ENCODE measurements at regions not wholly inside any gene's neighbourhood (a gene's known extent, or its start where the extent isn't known, plus 50 kb on each side); places are given as distances from the start of the nearest gene placed in this dataset.

DNA sequence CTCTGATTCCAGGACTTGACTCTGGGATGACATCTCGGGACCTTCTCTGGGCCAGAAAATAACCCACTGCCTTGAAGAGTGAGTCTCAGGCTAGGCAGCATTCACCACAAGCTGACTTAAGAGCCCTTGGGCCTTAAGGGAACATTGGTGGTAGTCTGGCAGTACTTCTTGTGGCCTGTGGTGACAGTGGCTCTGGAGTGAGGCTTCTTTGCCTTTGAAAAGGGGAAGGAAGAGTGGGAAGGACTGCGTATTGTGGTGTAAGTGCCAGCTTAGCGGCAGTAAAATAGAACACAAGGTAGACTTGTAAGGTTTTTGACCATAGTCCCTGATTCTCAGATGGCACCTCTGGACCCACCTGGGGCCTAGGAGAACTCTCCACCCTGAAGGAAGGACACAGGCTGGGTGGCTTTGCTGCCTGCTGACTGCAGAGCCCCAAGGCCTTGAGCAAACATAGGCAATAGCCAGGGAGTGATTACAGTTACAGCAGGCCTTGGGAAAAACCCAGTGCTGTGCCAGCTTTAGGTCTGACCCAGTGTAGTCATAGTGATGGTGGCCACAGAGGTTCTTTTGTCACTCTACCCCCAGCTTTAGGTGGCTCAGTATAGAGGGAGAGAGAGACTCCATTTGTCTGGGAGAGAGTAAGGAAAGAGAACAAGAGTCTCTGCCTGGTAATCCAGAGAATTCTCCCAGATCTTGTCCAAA, 483.9 kb downstream of the SH2D4B start:
- no peak for DNase-seq (ENCODE audit: low spot score)

- no peak for DNase-seq (ENCODE audit: low spot score)
Observed at GRCh38 chr10:81026591-81026990, 488.9 kb downstream of the SH2D4B start.

GRCh38 chr10:81027223-81027622, 489.5 kb downstream of the SH2D4B start:
- DNase-seq (ENCODE audit: low spot score): no peak

DNA sequence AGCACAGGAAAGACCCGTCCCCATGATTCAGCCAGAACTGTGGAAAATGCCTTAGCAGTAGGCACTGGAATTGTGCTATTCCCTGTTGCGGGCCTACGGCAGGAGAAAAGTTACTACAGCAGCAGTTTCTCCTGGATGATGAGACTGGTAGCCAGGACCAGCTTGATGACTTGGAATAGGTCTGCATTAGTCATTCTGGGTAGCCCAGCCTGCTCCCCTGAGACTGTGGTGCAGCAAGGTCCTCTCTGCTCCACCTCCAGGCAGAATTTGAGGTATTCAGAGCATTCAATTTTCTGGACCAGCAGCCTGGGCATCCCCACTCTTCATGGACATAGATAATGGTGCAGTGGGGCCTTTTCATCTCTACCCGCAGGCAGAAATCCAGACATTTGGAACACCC, 490.0 kb downstream of the SH2D4B start:
- no peak for DNase-seq (ENCODE audit: low spot score)

GRCh38 chr10:81031774-81032173, 494.1 kb downstream of the SH2D4B start:
- no peak for DNase-seq (ENCODE audit: low spot score)

- no peak for DNase-seq (ENCODE audit: low spot score)
Observed at GRCh38 chr10:81034383-81034782, 496.7 kb downstream of the SH2D4B start.

GRCh38 chr10:81036257-81036656, 498.6 kb downstream of the SH2D4B start:
- no peak for DNase-seq (ENCODE audit: low spot score)

DNA sequence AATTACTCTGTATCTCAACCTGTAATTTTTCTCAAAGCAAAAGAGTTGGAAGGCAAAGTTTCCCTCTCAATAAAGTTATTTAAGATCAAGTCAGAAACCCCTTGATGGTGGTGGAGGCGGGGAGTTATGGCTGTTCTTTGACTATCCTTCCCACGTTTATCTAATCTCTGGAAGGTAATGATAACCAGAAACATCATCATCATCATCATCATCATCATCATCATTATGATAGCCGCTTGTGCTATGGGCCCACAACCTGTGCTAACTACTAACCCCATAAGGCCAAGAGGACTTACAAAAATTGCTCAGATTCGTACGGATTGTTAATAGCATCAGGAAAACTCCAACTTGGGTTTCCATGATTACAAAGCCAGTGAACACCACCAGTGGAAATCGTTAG, 502.3 kb downstream of the SH2D4B start:
- no peak for DNase-seq (ENCODE audit: low spot score)

DNA sequence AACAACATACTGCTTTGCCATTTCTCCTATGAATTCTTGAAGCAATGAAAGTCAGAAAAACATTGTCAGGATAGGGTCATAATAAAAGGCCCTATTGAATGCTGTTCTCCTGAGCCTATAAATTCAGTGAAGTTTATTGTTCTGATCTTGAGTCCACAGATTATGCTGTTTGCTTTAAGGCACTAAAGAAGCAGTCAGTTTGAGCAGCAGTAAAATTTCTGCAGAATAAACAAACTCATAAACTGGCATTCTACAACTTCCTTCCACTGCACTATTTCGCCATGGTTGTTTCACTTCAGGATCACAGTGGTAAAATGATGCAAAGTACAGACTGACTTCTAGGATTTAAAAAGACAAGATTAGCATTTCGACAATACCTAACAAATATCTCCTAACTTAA, 503.2 kb downstream of the SH2D4B start:
- no peak for DNase-seq (ENCODE audit: low spot score)

GRCh38 chr10:81042647-81043046, 504.9 kb downstream of the SH2D4B start:
- no peak for DNase-seq (ENCODE audit: low spot score)

DNA sequence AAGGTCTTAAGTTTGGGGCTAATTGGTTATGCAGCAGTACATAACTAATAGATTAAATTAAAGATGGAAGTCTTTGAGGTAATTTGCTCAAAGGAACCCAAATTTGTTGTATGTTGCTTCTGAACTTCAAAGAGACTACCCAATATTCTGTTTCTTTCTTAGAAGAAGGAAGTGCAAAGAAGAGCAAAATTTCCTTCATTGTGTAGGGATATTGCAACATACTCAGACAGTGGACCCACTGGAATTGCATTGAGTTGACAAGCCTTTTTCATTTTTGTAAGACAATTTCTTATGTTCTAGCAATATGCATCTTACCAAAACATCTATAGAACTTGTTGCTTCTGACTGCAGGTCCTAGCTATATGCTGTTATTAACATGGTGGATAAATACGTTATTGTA, 527.8 kb downstream of the SH2D4B start:
- no peak for DNase-seq (ENCODE audit: low spot score)

DNA sequence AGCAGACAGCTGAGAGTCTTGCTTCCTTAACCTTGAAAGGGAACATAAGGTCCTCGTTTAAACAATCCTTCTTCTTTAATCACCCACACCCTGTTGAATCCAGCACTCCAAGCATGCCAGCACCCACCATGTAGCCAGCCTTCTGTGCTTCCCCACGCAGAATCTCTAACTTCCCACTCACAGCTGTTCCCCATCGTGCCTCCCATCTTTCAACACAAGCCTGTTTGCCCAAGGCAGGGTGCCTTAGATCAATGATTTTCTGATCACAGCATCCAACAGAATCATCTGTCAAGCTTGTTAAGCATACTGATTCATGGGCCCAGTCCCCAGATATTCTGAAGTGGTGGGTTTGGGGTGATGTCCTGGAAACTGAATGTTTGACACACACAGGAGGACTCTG, 530.8 kb downstream of the SH2D4B start:
- DNase-seq (ENCODE audit: low spot score): no peak

- DNase-seq (ENCODE audit: low spot score): no peak
Observed at GRCh38 chr10:81071087-81071796, 533.5 kb downstream of the SH2D4B start.

- DNase-seq (ENCODE audit: low spot score): no peak
Observed at GRCh38 chr10:81073155-81073554, 535.5 kb downstream of the SH2D4B start.

DNA sequence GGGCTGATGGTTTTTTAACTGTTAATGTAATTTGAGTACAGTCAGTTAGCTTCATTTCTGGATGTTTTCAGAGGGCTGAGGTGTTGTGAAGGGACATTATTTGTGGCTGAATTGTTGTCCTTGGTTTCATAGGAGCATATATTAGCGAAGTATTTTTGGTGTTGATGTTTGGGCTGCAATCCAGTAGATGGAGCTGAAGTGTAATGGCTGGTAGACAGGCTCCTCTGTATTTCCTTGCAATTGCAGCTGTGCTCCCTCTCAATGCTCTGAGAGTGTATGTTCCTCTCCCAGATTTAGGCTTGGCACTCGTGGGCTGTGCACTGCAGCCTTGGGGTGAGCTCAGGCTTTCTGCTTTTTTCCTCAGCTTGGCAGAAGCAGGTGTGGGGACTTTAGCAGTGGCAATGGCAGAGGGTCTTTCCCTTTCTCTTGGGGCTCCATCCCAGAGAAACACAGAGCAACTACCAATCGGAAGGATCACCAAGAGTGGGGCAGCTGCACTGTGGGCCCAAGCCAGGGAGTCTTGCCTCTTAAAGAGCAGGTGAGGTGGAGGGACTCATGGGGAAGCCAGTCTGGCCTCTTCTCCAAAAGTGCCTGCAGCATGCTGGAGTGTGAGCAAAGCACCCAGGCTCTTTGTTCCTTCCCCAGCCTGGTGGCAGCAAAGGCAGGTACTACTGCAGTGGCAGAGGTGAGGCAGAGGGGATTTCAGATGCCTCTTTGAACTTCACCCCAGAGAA, 544.4 kb downstream of the SH2D4B start:
- no peak for DNase-seq (ENCODE audit: low spot score)

DNA sequence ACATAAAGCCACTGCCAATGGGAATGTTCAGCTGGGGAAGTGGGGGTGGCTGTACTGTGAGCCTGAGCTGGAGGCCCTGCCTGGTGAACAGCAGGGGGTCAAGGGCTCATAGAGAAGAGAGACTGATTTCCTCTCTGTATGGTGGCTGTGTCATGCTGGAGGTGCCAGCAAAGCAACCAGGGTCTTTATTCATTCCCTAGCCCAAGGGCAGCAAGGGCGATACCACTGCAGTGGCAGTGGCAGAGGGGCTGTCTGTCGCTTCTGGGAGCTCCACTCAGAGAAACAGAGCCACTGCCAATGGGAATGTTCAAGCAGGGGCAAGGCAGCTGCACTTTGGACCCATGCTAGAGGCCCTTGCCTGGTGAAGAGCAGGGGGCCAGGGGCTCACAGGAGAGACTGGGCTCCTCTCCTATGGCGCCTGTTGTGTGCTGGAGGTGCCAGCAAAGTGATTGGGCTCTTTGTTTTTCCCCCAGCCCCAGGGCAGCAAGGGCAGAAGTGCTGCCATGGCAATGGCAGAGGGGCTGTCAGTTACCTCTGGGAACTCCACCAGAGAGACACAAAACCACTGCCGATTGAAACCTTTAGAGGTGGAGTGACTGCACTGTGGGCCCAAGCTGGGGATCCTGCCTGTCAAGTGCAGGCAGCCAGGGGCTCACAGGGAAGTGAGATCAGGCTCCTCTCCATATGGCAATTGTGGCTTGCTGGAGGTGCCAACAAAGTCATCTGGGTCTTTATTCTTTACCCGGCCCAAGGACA, 545.1 kb downstream of the SH2D4B start:
- DNase-seq (ENCODE audit: low spot score): no peak

DNA sequence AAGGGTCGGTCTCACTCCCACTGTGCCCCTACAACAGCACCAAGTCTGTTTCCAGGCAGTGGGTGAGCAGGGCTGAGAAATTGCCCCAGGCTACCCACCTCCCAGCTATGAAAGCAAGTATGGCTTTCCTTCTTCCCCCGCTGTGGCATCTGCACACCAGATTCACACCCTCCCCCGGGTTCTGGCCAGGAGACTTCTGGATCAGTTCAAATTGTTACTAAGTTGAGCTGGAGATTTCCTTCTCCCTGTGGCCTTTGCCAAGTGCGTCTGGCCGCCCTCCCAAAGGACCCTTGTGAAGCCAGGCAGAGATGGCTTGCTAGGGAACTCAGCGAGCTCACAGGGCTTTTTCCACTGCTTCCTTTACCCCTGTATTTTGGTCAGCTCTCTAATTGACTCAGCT, 555.4 kb downstream of the SH2D4B start:
- no peak for DNase-seq (ENCODE audit: low spot score)

DNA sequence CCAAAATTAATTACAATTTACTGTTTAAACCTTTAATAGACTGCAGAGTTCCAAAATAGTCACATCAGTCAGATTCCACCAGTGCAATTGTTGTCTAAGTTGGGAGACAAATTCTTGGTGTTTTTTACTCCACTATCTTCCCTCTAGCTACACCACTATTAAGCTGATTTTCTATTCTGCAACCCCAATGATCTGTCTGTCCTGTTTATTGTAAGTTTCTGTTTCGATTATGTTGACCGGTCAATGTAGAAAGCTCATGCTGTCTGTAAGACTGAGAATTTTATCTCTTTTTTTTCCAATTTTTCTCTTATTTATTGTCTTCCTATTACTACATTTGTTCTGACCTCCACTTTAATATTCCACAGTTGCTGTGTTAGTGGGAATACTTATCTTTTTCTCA, 557.5 kb downstream of the SH2D4B start:
- DNase-seq (ENCODE audit: low spot score): no peak

DNA sequence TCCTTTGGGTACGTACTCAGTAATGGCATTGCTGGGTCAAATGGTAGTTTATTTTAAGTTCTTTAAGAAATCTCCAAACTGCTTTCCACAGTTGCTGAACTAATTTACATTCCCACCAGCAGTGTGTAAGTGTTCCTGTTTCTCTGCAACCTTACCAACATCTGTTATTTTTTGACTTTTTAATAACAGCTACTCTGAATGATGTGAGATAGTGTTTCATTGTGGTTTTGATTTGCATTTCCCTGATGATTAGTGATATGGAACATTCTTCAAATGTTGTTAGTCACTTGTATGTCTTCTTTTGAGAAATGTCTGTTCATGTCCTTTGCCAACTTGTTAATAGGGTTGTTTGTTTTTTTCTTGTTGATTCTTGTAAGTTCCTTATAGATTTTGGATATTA, 558.9 kb downstream of the SH2D4B start:
- no peak for DNase-seq (ENCODE audit: low spot score)

DNA sequence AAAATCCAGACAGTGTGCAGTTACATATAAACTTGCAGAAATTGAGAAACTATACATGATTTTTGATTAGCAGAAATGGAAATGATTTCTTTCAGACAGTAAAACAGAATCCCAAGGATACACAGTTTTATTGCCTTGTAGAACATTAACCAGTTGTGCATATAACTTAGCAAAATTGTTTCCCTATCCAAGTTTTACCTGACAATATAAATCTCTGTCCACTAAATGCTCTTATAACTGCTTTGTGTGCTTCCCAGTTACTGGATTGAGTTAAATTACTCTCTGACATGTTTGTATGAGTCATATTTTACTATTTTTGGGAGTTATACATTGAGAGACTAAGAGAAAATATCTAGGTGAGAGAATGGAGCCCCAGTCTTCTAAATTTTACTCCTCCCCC, 563.4 kb downstream of the SH2D4B start:
- no peak for DNase-seq (ENCODE audit: low spot score)

DNA sequence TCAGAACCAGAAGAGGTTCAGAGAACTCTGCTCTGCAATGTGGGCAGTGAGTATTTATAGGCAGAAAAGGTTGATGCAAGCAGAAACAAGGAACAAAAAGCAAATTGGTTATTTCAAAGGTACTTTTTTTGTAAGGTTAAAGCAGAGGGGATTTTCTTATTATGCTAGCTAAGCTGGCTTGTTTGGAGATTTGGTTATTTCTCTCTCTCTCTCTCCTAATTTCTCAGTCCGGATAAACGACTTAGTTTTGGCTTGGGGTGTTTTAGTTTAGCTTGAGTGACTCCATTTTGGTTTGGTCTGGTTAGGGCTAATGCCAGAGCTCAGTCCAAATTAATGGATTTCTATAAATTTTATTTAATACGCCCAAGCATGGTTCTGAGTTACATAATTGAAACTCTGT, 566.8 kb downstream of the SH2D4B start:
- DNase-seq (ENCODE audit: low spot score): no peak

DNA sequence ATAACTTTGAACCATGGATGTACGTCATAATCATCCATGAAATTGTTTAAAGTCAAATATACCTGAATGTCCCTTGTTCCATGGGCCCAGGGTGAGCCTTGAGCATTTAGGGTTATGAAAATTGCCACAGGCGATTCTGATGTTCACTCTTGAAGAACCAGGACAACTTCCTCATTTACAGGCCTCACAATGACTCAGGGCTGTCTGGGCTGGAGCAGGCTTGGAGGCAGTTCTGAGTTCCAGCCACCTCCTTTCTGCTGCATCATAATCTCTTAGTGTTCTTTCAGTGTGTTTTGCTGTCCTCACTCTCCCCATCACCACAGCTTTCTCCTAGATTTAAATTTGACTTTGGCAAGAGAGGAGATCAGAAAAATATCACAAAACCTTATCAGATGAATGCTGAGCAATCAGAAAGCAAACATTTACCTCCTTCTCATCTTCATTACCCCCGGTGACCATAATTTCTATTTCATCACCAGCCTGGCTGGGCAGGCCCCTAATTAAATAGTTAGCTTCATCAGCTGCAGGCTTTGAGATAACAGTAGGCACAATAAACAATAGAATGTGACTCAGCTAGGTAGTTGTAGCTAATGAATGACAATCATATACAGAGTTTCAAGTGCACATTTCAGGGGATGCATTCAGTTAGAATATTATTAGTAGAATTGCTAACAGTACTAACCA, 571.0 kb downstream of the SH2D4B start:
- DNase-seq (ENCODE audit: low spot score): peak; percentile 50
